ENCODE measurements at regions not wholly inside any gene's neighbourhood (a gene's known extent, or its start where the extent isn't known, plus 50 kb on each side); places are given as distances from the start of the nearest gene placed in this dataset.
"Not testable (repeated sequence)": the region's sequence is repeated elsewhere in the genome, so short reads cannot be mapped to it uniquely, and the experiment has no call there.

- no peak for ATAC-seq (ENCODE audit: low read depth in 2 of 2)
- Mint-ChIP-seq H3K9me3 (peaks cover 0 to 11% (median 1%) of the 10 kb centered on the region in 7 donors), H3K4me1 (no peaks in the 10 kb centered on the region), H3K36me3 (no peaks in the 10 kb centered on the region), H3K27me3 (no peaks in the 10 kb centered on the region), H3K4me3 (no peak overlapping the region), H3K27ac (no peak overlapping the region)
- no peak for DNase-seq
- Histone ChIP-seq H3K27ac (ENCODE audit: insufficient read depth, low read length, poor library complexity, severe bottlenecking) (no peak overlapping the region), H3K4me1 (ENCODE audit: control insufficient read depth, insufficient read depth, low read length, poor library complexity, severe bottlenecking) (no peaks in the 10 kb centered on the region), H3K27me3 (ENCODE audit: control insufficient read depth, insufficient read depth, low read length) (no peaks in the 10 kb centered on the region), H3K9me3 (ENCODE audit: control insufficient read depth in 2 of 2, low read length in 2 of 2) (peaks cover 0 to 14% of the 10 kb centered on the region in 2 experiments), H3K36me3 (ENCODE audit: control insufficient read depth, insufficient read depth, low read length) (no peaks in the 10 kb centered on the region), H3K4me3 (ENCODE audit: low read depth, low read length) (no peak overlapping the region)
These were observed 1074.1 kb downstream of the SI start for GRCh38 chr3:164004205-164004604.

- H3K27ac Mint-ChIP-seq; H3K27me3 ChIP-seq (ENCODE audit: control insufficient read depth, insufficient read depth, low read length); ATAC-seq (ENCODE audit: low read depth in 2 of 2); H3K36me3 Mint-ChIP-seq; H3K4me3 ChIP-seq (ENCODE audit: low read depth, low read length); H3K4me3 Mint-ChIP-seq; H3K27ac ChIP-seq (ENCODE audit: insufficient read depth, low read length, poor library complexity, severe bottlenecking); H3K36me3 ChIP-seq (ENCODE audit: control insufficient read depth, insufficient read depth, low read length); DNase-seq; H3K4me1 ChIP-seq (ENCODE audit: control insufficient read depth, insufficient read depth, low read length, poor library complexity, severe bottlenecking); H3K27me3 Mint-ChIP-seq; H3K4me1 Mint-ChIP-seq: not testable (repeated sequence)
- H3K9me3 Mint-ChIP-seq: peaks cover 0 to 16% (median 4%) of the 10 kb centered on the region in 7 donors
- peaks cover 0 to 14% of the 10 kb centered on the region in 2 experiments for H3K9me3 ChIP-seq (ENCODE audit: control insufficient read depth in 2 of 2, low read length in 2 of 2)
These were observed 1075.3 kb downstream of the SI start for GRCh38 chr3:164003016-164003415.

- H3K4me3 ChIP-seq (ENCODE audit: low read depth, low read length): no peak overlapping the region
- no peaks in the 10 kb centered on the region for H3K4me1 ChIP-seq (ENCODE audit: control insufficient read depth, insufficient read depth, low read length, poor library complexity, severe bottlenecking)
- ATAC-seq (ENCODE audit: low read depth in 2 of 2): no peak
- H3K4me1 Mint-ChIP-seq: no peaks in the 10 kb centered on the region
- no peaks in the 10 kb centered on the region for H3K9me3 ChIP-seq (ENCODE audit: control insufficient read depth in 2 of 2, low read length in 2 of 2)
- H3K4me3 Mint-ChIP-seq: no peak overlapping the region
- no peaks in the 10 kb centered on the region for H3K36me3 Mint-ChIP-seq
- no peak overlapping the region for H3K27ac Mint-ChIP-seq
- no peak overlapping the region for H3K27ac ChIP-seq (ENCODE audit: insufficient read depth, low read length, poor library complexity, severe bottlenecking)
- H3K36me3 ChIP-seq (ENCODE audit: control insufficient read depth, insufficient read depth, low read length): no peaks in the 10 kb centered on the region
- H3K27me3 Mint-ChIP-seq: no peaks in the 10 kb centered on the region
- peaks cover 0 to 21% (median 4%) of the 10 kb centered on the region in 7 donors for H3K9me3 Mint-ChIP-seq
- no peak for DNase-seq
- no peaks in the 10 kb centered on the region for H3K27me3 ChIP-seq (ENCODE audit: control insufficient read depth, insufficient read depth, low read length)
These were observed 1094.4 kb downstream of the SI start for GRCh38 chr3:163983940-163984339.

- Histone ChIP-seq H3K27ac (ENCODE audit: insufficient read depth, low read length, poor library complexity, severe bottlenecking) (no peak overlapping the region), H3K36me3 (ENCODE audit: control insufficient read depth, insufficient read depth, low read length) (no peaks in the 10 kb centered on the region), H3K27me3 (ENCODE audit: control insufficient read depth, insufficient read depth, low read length) (no peaks in the 10 kb centered on the region), H3K9me3 (ENCODE audit: control insufficient read depth in 2 of 2, low read length in 2 of 2) (no peaks in the 10 kb centered on the region), H3K4me3 (ENCODE audit: low read depth, low read length) (no peak overlapping the region), H3K4me1 (ENCODE audit: control insufficient read depth, insufficient read depth, low read length, poor library complexity, severe bottlenecking) (no peaks in the 10 kb centered on the region)
- ATAC-seq (ENCODE audit: low read depth in 2 of 2) (no peak), DNase-seq (no peak)
- Mint-ChIP-seq H3K4me1 (no peaks in the 10 kb centered on the region), H3K27ac (no peak overlapping the region), H3K36me3 (no peaks in the 10 kb centered on the region), H3K4me3 (no peak overlapping the region), H3K27me3 (no peaks in the 10 kb centered on the region), H3K9me3 (peaks cover 5 to 23% (median 8%) of the 10 kb centered on the region in 7 donors)
These were observed 1106.4 kb downstream of the SI start for GRCh38 chr3:163971861-163972260.

- Mint-ChIP-seq H3K9me3 (peaks cover 2 to 32% (median 9%) of the 10 kb centered on the region in 7 donors), H3K27ac (no peak overlapping the region), H3K36me3 (no peaks in the 10 kb centered on the region), H3K4me1 (no peaks in the 10 kb centered on the region), H3K4me3 (no peak overlapping the region), H3K27me3 (no peaks in the 10 kb centered on the region)
- Histone ChIP-seq H3K9me3 (ENCODE audit: control insufficient read depth in 2 of 2, low read length in 2 of 2) (peaks cover 0 to 12% of the 10 kb centered on the region in 2 experiments), H3K4me1 (ENCODE audit: control insufficient read depth, insufficient read depth, low read length, poor library complexity, severe bottlenecking) (no peaks in the 10 kb centered on the region), H3K36me3 (ENCODE audit: control insufficient read depth, insufficient read depth, low read length) (no peaks in the 10 kb centered on the region), H3K27ac (ENCODE audit: insufficient read depth, low read length, poor library complexity, severe bottlenecking) (no peak overlapping the region), H3K4me3 (ENCODE audit: low read depth, low read length) (no peak overlapping the region), H3K27me3 (ENCODE audit: control insufficient read depth, insufficient read depth, low read length) (no peaks in the 10 kb centered on the region)
- DNase-seq (no peak), ATAC-seq (ENCODE audit: low read depth in 2 of 2) (no peak)
These were observed 1121.2 kb downstream of the SI start for GRCh38 chr3:163957072-163957471.

- no peaks in the 10 kb centered on the region for H3K36me3 ChIP-seq (ENCODE audit: control insufficient read depth, insufficient read depth, low read length)
- no peaks in the 10 kb centered on the region for H3K27me3 Mint-ChIP-seq
- H3K9me3 ChIP-seq (ENCODE audit: control insufficient read depth in 2 of 2, low read length in 2 of 2): peaks cover 0 to 6% of the 10 kb centered on the region in 2 experiments
- no peak overlapping the region for H3K4me3 Mint-ChIP-seq
- no peak overlapping the region for H3K27ac ChIP-seq (ENCODE audit: insufficient read depth, low read length, poor library complexity, severe bottlenecking)
- no peaks in the 10 kb centered on the region for H3K4me1 ChIP-seq (ENCODE audit: control insufficient read depth, insufficient read depth, low read length, poor library complexity, severe bottlenecking)
- no peak for DNase-seq
- ATAC-seq (ENCODE audit: low read depth in 2 of 2): no peak
- no peaks in the 10 kb centered on the region for H3K4me1 Mint-ChIP-seq
- H3K9me3 Mint-ChIP-seq: peaks cover 1 to 16% (median 4%) of the 10 kb centered on the region in 7 donors
- no peaks in the 10 kb centered on the region for H3K36me3 Mint-ChIP-seq
- no peak overlapping the region for H3K27ac Mint-ChIP-seq
- no peak overlapping the region for H3K4me3 ChIP-seq (ENCODE audit: low read depth, low read length)
- H3K27me3 ChIP-seq (ENCODE audit: control insufficient read depth, insufficient read depth, low read length): no peaks in the 10 kb centered on the region
These were observed 1124.8 kb downstream of the SI start for GRCh38 chr3:163953526-163953925.

- H3K27me3 Mint-ChIP-seq: no peaks in the 10 kb centered on the region
- no peak overlapping the region for H3K27ac Mint-ChIP-seq
- no peak for DNase-seq
- Histone ChIP-seq H3K27ac (ENCODE audit: insufficient read depth, low read length, poor library complexity, severe bottlenecking) (no peak overlapping the region), H3K27me3 (ENCODE audit: control insufficient read depth, insufficient read depth, low read length) (no peaks in the 10 kb centered on the region), H3K9me3 (ENCODE audit: control insufficient read depth in 2 of 2, low read length in 2 of 2) (peaks cover 0 to 6% of the 10 kb centered on the region in 2 experiments), H3K4me3 (ENCODE audit: low read depth, low read length) (no peak overlapping the region), H3K36me3 (ENCODE audit: control insufficient read depth, insufficient read depth, low read length) (no peaks in the 10 kb centered on the region), H3K4me1 (ENCODE audit: control insufficient read depth, insufficient read depth, low read length, poor library complexity, severe bottlenecking) (no peaks in the 10 kb centered on the region)
- no peaks in the 10 kb centered on the region for H3K36me3 Mint-ChIP-seq
- H3K4me1 Mint-ChIP-seq: no peaks in the 10 kb centered on the region
- no peak overlapping the region for H3K4me3 Mint-ChIP-seq
- peaks cover 4 to 14% (median 7%) of the 10 kb centered on the region in 7 donors for H3K9me3 Mint-ChIP-seq
- no peak for ATAC-seq (ENCODE audit: low read depth in 2 of 2)
These were observed 1125.8 kb downstream of the SI start for GRCh38 chr3:163952499-163952898.

- Mint-ChIP-seq H3K36me3 (no peaks in the 10 kb centered on the region), H3K4me3 (no peak overlapping the region), H3K4me1 (no peaks in the 10 kb centered on the region), H3K27ac (no peak overlapping the region), H3K9me3 (peaks cover 4 to 13% (median 7%) of the 10 kb centered on the region in 7 donors), H3K27me3 (no peaks in the 10 kb centered on the region)
- Histone ChIP-seq H3K4me1 (ENCODE audit: control insufficient read depth, insufficient read depth, low read length, poor library complexity, severe bottlenecking) (no peaks in the 10 kb centered on the region), H3K36me3 (ENCODE audit: control insufficient read depth, insufficient read depth, low read length) (no peaks in the 10 kb centered on the region), H3K27ac (ENCODE audit: insufficient read depth, low read length, poor library complexity, severe bottlenecking) (no peak overlapping the region), H3K4me3 (ENCODE audit: low read depth, low read length) (no peak overlapping the region), H3K9me3 (ENCODE audit: control insufficient read depth in 2 of 2, low read length in 2 of 2) (peaks cover 0 to 6% of the 10 kb centered on the region in 2 experiments), H3K27me3 (ENCODE audit: control insufficient read depth, insufficient read depth, low read length) (no peaks in the 10 kb centered on the region)
- no peak for ATAC-seq (ENCODE audit: low read depth in 2 of 2)
- no peak for DNase-seq
These were observed 1126.8 kb downstream of the SI start for GRCh38 chr3:163951397-163951987.

All from CD4-positive, CD25-positive, alpha-beta regulatory T cell (primary cell).